ENCODE measurements at regions not wholly inside any gene's neighbourhood (a gene's known extent, or its start where the extent isn't known, plus 50 kb on each side); places are given as distances from the start of the nearest gene placed in this dataset.

- no peaks in the 10 kb centered on the region for H4K20me1 ChIP-seq (ENCODE audit: low read length)
- no TSS peak for BruUV-seq (replicated peaks)
- no peak overlapping the region for H3K9ac ChIP-seq (ENCODE audit: low read length)
- TF ChIP-seq EZH2phosphoT487 (IDR thresholded peaks at IDR 0.05; ENCODE audit: borderline replicate concordance, low read length) (no peak), EZH2 (IDR thresholded peaks at IDR 0.05; ENCODE audit: low read length, unreplicated experiment) (no peak)
- TF ChIP-seq, protein P1, sequence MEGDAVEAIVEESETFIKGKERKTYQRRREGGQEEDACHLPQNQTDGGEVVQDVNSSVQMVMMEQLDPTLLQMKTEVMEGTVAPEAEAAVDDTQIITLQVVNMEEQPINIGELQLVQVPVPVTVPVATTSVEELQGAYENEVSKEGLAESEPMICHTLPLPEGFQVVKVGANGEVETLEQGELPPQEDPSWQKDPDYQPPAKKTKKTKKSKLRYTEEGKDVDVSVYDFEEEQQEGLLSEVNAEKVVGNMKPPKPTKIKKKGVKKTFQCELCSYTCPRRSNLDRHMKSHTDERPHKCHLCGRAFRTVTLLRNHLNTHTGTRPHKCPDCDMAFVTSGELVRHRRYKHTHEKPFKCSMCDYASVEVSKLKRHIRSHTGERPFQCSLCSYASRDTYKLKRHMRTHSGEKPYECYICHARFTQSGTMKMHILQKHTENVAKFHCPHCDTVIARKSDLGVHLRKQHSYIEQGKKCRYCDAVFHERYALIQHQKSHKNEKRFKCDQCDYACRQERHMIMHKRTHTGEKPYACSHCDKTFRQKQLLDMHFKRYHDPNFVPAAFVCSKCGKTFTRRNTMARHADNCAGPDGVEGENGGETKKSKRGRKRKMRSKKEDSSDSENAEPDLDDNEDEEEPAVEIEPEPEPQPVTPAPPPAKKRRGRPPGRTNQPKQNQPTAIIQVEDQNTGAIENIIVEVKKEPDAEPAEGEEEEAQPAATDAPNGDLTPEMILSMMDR (conservative IDR thresholded peaks at IDR 0.05; ENCODE audit: low read depth, low read length) = no peak
- ChIA-PET CTCF (no interaction called here), POLR2A (ENCODE audit: unreplicated experiment) (no interaction called here)
- no peaks in the 10 kb centered on the region for H3K36me3 ChIP-seq (ENCODE audit: low read depth, low read length)
- no peaks in the 10 kb centered on the region for H3K9me2 ChIP-seq (replicated peaks; ENCODE audit: low read length)
- DNase-seq (no peak), ATAC-seq (no peak)
- H3K27me3 ChIP-seq (ENCODE audit: low read length) = 0 out of 2 replicates have a peak, but pooled peaks cover 13% of the 10 kb centered on the region
- H3K79me2 ChIP-seq (ENCODE audit: low read length) = no peaks in the 10 kb centered on the region
- no peaks in the 10 kb centered on the region for H3F3A ChIP-seq (ENCODE audit: low read length, unreplicated experiment)
- H3K27ac ChIP-seq (ENCODE audit: low read length) = no peak overlapping the region
- intact Hi-C loops (cut with micrococcal nuclease) = loop anchor here (5.0 kb wide), 2 partner anchors 154 to 934 kb away; no protein-coding TSS in a partner anchor
- no peak overlapping the region for H3K4me3 ChIP-seq (ENCODE audit: low read length)
- H3K4me2 ChIP-seq (ENCODE audit: low read length) = no peak overlapping the region
- no peaks in the 10 kb centered on the region for H3K9me3 ChIP-seq (ENCODE audit: low read length)
- no peak overlapping the region for H2AFZ ChIP-seq (ENCODE audit: low read length)
- no peaks in the 10 kb centered on the region for H3K4me1 ChIP-seq (ENCODE audit: insufficient read depth, low read length)
Observed at GRCh38 chr13:71323266-71323665, 543.7 kb downstream of the DACH1 start.

- Histone ChIP-seq H3K9me2 (replicated peaks; ENCODE audit: low read length) (no peaks in the 10 kb centered on the region), H3K4me3 (ENCODE audit: low read length) (no peak overlapping the region), H3K27me3 (ENCODE audit: low read length) (0 out of 2 replicates have a peak, but pooled peaks cover 2% of the 10 kb centered on the region), H3F3A (ENCODE audit: low read length, unreplicated experiment) (no peaks in the 10 kb centered on the region), H3K4me1 (ENCODE audit: insufficient read depth, low read length) (no peaks in the 10 kb centered on the region), H2AFZ (ENCODE audit: low read length) (no peak overlapping the region), H3K9ac (ENCODE audit: low read length) (no peak overlapping the region), H4K20me1 (ENCODE audit: low read length) (no peaks in the 10 kb centered on the region), H3K36me3 (ENCODE audit: low read depth, low read length) (no peaks in the 10 kb centered on the region), H3K4me2 (ENCODE audit: low read length) (no peak overlapping the region), H3K79me2 (ENCODE audit: low read length) (no peaks in the 10 kb centered on the region), H3K9me3 (ENCODE audit: low read length) (no peaks in the 10 kb centered on the region), H3K27ac (ENCODE audit: low read length) (no peak overlapping the region)
- no TSS peak for BruUV-seq (replicated peaks)
- TF ChIP-seq, protein P1 (conservative IDR thresholded peaks at IDR 0.05; ENCODE audit: low read depth, low read length) = peak; percentile 56
- TF ChIP-seq EZH2 (IDR thresholded peaks at IDR 0.05; ENCODE audit: low read length, unreplicated experiment) = no peak
- ChIA-PET CTCF (no interaction called here), POLR2A (ENCODE audit: unreplicated experiment) (no interaction called here)
- intact Hi-C loops (cut with micrococcal nuclease) = loop anchor here (5.0 kb wide), 2 partner anchors 157 to 937 kb away; no protein-coding TSS in a partner anchor
- DNase-seq (peak; percentile 38), ATAC-seq (no peak)
Observed at GRCh38 chr13:71320452-71320851, 546.6 kb downstream of the DACH1 start.

GRCh38 chr13:71316792-71317363 is 550.1 kb downstream of the DACH1 start:
- no TSS peak for BruUV-seq (replicated peaks)
- CTCF ChIA-PET = interaction anchor here (0.6 kb wide), 1 partner anchor 442 kb away, joined by 4 read pairs; no protein-coding TSS in a partner anchor
- Histone ChIP-seq H3K9me2 (replicated peaks; ENCODE audit: low read length) (no peaks in the 10 kb centered on the region), H3K27ac (ENCODE audit: low read length) (no peak overlapping the region), H4K20me1 (ENCODE audit: low read length) (no peaks in the 10 kb centered on the region), H3K79me2 (ENCODE audit: low read length) (no peaks in the 10 kb centered on the region), H3K4me3 (ENCODE audit: low read length) (no peak overlapping the region), H3K36me3 (ENCODE audit: low read depth, low read length) (no peaks in the 10 kb centered on the region), H3K9me3 (ENCODE audit: low read length) (no peaks in the 10 kb centered on the region), H3K27me3 (ENCODE audit: low read length) (no peaks in the 10 kb centered on the region), H3K9ac (ENCODE audit: low read length) (no peak overlapping the region), H2AFZ (ENCODE audit: low read length) (no peak overlapping the region), H3K4me1 (ENCODE audit: insufficient read depth, low read length) (no peaks in the 10 kb centered on the region), H3F3A (ENCODE audit: low read length, unreplicated experiment) (no peaks in the 10 kb centered on the region), H3K4me2 (ENCODE audit: low read length) (no peak overlapping the region)
- intact Hi-C loops (cut with micrococcal nuclease) = loop anchor here (5.0 kb wide), 1 partner anchor 560 kb away; no protein-coding TSS in a partner anchor
- no peak for DNase-seq
- ATAC-seq = peak; percentile 67
- TF ChIP-seq EZH2 (IDR thresholded peaks at IDR 0.05; ENCODE audit: low read length, unreplicated experiment) = no peak
- TF ChIP-seq EZH2phosphoT487 (IDR thresholded peaks at IDR 0.05; ENCODE audit: borderline replicate concordance, low read length) = no peak
- TF ChIP-seq, protein P1 (conservative IDR thresholded peaks at IDR 0.05; ENCODE audit: low read depth, low read length) = no peak
- POLR2A ChIA-PET (ENCODE audit: unreplicated experiment) = no interaction called here
